Muscle of leg (tissue), 3 donors: ENCODE measurements at regions not wholly inside any gene's neighbourhood (a gene's known extent, or its start where the extent isn't known, plus 50 kb on each side); places are given as distances from the start of the nearest gene placed in this dataset.
"Not testable (repeated sequence)": the region's sequence is repeated elsewhere in the genome, so short reads cannot be mapped to it uniquely, and the experiment has no call there.

ENCODE experiments used
- DNase-seq: peaks from one replicate; pipeline ENCODE4 v3.0.0; 2013
- H3K27ac ChIP-seq: one replicate; pipeline ENCODE4 v1.5.1; 2013; ENCODE audit warnings: mild to moderate bottlenecking, low read length, control low read depth
- H3K27me3 ChIP-seq: one replicate; pipeline ENCODE4 v1.6.1; 2013; ENCODE audit warnings: low read length; ENCODE audit not compliant: control insufficient read depth, insufficient read depth
- H3K36me3 ChIP-seq: one replicate; pipeline ENCODE4 v1.6.1; 2013; ENCODE audit warnings: low read length; ENCODE audit not compliant: control insufficient read depth, insufficient read depth
- H3K4me1 ChIP-seq: one replicate; pipeline ENCODE4 v1.6.1; 2013; ENCODE audit warnings: low read length; ENCODE audit not compliant: control insufficient read depth, insufficient read depth
- H3K4me3 ChIP-seq: one replicate; pipeline ENCODE4 v1.5.1; 2013; ENCODE audit warnings: low read length, control low read depth
- H3K9me3 ChIP-seq: replicated peaks from 2 replicates; pipeline ENCODE4 v1.6.1; 2013; ENCODE audit warnings: low read depth, low read length; ENCODE audit not compliant: control insufficient read depth
- WGBS: methylation state at CpG from one replicate; pipeline ENCODE4 v1.1.5; 2013; ENCODE audit warnings: missing lambda C conversion rate; ENCODE audit not compliant: insufficient coverage; 5-methylcytosine and 5-hydroxymethylcytosine counted together

DNA sequence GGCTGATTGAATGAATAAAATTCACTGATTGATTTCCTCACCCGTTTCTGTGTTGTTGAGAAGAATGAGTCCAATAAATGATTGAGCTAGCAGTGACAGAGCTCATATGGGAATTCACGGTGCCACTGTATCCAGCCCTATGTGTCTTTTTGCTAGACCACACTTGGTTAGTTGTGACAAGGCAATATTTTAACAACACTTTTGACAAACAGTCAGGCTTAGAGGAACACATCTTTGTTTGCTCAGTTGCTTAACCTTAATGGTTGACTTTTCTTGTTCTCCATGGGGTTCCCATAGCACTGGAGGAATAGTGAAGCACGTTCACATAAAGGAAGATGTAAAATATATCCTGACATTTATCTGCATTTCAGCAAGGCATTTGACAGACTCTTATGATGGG is 273.9 kb upstream of the DEPDC1 start:
- Histone ChIP-seq H3K4me3 (no peak overlapping the region), H3K36me3 (no peaks in the 10 kb centered on the region), H3K9me3 (peaks cover 5% of the 10 kb centered on the region), H3K27me3 (no peaks in the 10 kb centered on the region), H3K27ac (no peak overlapping the region), H3K4me1 (no peaks in the 10 kb centered on the region)
- no peak for DNase-seq
- 80% methylated on average over 1 of the region's 3 CpGs for WGBS

DNA sequence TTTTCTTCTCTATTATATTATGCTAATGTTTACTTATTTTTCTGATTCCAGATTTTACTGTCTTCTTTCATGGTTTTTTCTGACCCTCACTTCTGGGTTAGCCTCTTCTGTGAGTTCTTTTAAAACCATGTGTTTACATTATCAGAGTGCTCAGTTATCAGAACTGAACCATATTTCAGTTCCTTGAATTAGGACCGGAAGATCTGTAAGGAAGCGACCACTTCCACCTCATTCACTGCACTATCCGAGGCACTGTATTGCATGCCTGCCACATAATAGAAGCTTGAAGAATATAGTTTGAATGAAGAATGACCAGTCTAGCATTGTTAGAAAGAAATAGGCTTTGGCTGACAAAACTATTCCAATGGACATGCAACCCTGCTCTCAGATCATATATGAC is 281.0 kb upstream of the DEPDC1 start:
- no peaks in the 10 kb centered on the region for H3K27me3 ChIP-seq
- no peak overlapping the region for H3K27ac ChIP-seq
- H3K4me1 ChIP-seq, result no peaks in the 10 kb centered on the region
- no peak overlapping the region for H3K4me3 ChIP-seq
- no peak for DNase-seq
- WGBS, result no CpG with 5 or more reads among the region's 3 CpGs
- no peaks in the 10 kb centered on the region for H3K36me3 ChIP-seq
- no peaks in the 10 kb centered on the region for H3K9me3 ChIP-seq

- not testable (repeated sequence) for H3K27me3 ChIP-seq, H3K36me3 ChIP-seq, H3K4me3 ChIP-seq, H3K4me1 ChIP-seq, DNase-seq, H3K9me3 ChIP-seq, H3K27ac ChIP-seq
- no CpG with 5 or more reads among the region's 1 CpG for WGBS
Measured at GRCh38 chr1:68779841-68780240, 283.0 kb upstream of the DEPDC1 start.

DNA sequence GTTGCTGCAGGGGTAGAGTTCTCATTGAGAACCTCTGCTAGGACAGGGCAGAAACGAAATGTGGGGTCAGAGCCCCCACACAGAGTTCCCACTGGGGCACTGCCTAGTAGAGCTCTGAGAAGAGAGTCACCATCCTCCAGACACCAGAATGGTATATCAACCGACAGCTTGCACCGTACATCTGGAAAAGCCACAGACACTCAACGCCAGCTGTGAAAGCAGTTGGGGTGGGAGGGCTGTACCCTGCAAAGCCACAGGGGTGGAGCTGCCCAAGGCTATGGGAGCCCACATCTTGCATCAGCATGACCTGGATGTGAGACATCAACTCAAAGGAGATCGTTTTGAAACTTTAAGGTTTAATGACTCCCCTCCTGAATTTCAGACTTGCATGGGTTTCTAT is 284.0 kb upstream of the DEPDC1 start:
- no peaks in the 10 kb centered on the region for H3K36me3 ChIP-seq
- H3K4me3 ChIP-seq, result no peak overlapping the region
- DNase-seq, result no peak
- H3K27ac ChIP-seq, result no peak overlapping the region
- H3K27me3 ChIP-seq, result no peaks in the 10 kb centered on the region
- H3K9me3 ChIP-seq, result no peaks in the 10 kb centered on the region
- H3K4me1 ChIP-seq, result no peaks in the 10 kb centered on the region
- no CpG with 5 or more reads among the region's 5 CpGs for WGBS

GRCh38 chr1:68782890-68783289 is 286.0 kb upstream of the DEPDC1 start:
- Histone ChIP-seq H3K36me3 (no peaks in the 10 kb centered on the region), H3K4me3 (no peak overlapping the region), H3K4me1 (no peaks in the 10 kb centered on the region), H3K27ac (no peak overlapping the region), H3K27me3 (no peaks in the 10 kb centered on the region), H3K9me3 (no peaks in the 10 kb centered on the region)
- peak; percentile 15 for DNase-seq

- no peak overlapping the region for H3K27ac ChIP-seq
- H3K4me1 ChIP-seq, result no peaks in the 10 kb centered on the region
- no peak for DNase-seq
- H3K9me3 ChIP-seq, result no peaks in the 10 kb centered on the region
- H3K27me3 ChIP-seq, result no peaks in the 10 kb centered on the region
- H3K36me3 ChIP-seq, result no peaks in the 10 kb centered on the region
- no peak overlapping the region for H3K4me3 ChIP-seq
- WGBS, result no CpG with 5 or more reads among the region's 2 CpGs
Measured at GRCh38 chr1:68785328-68785727, 288.4 kb upstream of the DEPDC1 start.

DNA sequence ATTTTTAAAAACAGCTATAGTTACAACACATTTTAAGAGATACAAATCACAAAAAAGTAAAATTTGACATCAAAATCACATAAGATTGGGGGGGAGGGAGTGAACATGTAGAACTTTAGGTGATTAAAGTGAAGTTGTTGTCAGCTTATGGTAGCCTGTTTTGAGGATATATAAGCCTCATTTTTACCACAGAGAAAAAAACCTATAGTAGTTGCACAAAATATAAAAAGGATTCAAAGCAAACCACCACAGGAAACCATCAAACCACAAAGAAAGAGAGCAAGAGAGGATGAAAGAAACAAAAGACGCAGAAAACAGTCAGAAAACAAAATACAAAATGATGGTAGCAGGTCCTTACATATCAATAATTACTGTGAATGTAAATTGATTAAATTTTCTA is 291.9 kb upstream of the DEPDC1 start:
- WGBS, result no CpG with 5 or more reads among the region's 1 CpG
- Histone ChIP-seq H3K9me3 (no peaks in the 10 kb centered on the region), H3K27ac (no peak overlapping the region), H3K4me3 (no peak overlapping the region), H3K4me1 (no peaks in the 10 kb centered on the region), H3K27me3 (no peaks in the 10 kb centered on the region), H3K36me3 (no peaks in the 10 kb centered on the region)
- DNase-seq, result no peak

GRCh38 chr1:68791800-68792199 is 294.9 kb upstream of the DEPDC1 start:
- no CpG with 5 or more reads among the region's 3 CpGs for WGBS
- Histone ChIP-seq H3K9me3 (no peaks in the 10 kb centered on the region), H3K4me3 (no peak overlapping the region), H3K27ac (no peak overlapping the region), H3K27me3 (no peaks in the 10 kb centered on the region), H3K4me1 (no peaks in the 10 kb centered on the region), H3K36me3 (no peaks in the 10 kb centered on the region)
- no peak for DNase-seq

GRCh38 chr1:68795956-68796355 is 299.1 kb upstream of the DEPDC1 start:
- no peak overlapping the region for H3K27ac ChIP-seq
- H3K9me3 ChIP-seq, result no peaks in the 10 kb centered on the region
- H3K4me1 ChIP-seq, result no peaks in the 10 kb centered on the region
- H3K27me3 ChIP-seq, result no peaks in the 10 kb centered on the region
- no peak for DNase-seq
- no peak overlapping the region for H3K4me3 ChIP-seq
- no peaks in the 10 kb centered on the region for H3K36me3 ChIP-seq

GRCh38 chr1:68796888-68797287 is 300.0 kb upstream of the DEPDC1 start:
- no peaks in the 10 kb centered on the region for H3K27me3 ChIP-seq
- no peak overlapping the region for H3K27ac ChIP-seq
- H3K9me3 ChIP-seq, result no peaks in the 10 kb centered on the region
- H3K4me1 ChIP-seq, result no peaks in the 10 kb centered on the region
- no peaks in the 10 kb centered on the region for H3K36me3 ChIP-seq
- DNase-seq, result no peak
- no peak overlapping the region for H3K4me3 ChIP-seq

DNA sequence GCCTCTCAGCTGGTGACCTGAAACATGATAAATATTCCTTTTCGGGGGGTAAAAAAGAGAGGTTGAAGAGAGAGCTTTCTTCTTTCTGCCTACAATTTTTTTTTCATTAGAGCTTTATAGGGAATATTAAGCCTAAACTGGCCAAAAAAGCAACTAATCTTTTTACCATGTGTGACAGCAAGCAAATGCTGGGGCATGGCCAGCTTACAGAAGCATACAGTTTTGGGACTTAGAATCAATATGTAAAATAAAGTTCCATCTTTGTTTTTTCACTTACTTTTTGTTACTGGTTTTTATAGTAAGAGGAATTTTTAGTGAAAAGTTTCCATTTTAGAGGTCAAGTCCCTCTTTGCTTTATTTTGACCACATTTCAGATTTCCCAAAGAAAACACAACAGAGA is 301.2 kb upstream of the DEPDC1 start:
- H3K27ac ChIP-seq, result no peak overlapping the region
- H3K4me1 ChIP-seq, result no peaks in the 10 kb centered on the region
- DNase-seq, result peak; percentile 90
- no peak overlapping the region for H3K4me3 ChIP-seq
- no peaks in the 10 kb centered on the region for H3K9me3 ChIP-seq
- H3K36me3 ChIP-seq, result no peaks in the 10 kb centered on the region
- WGBS, result no CpG with 5 or more reads among the region's 1 CpG
- H3K27me3 ChIP-seq, result no peaks in the 10 kb centered on the region
